ENCODE measurements at regions not wholly inside any gene's neighbourhood (a gene's known extent, or its start where the extent isn't known, plus 50 kb on each side); places are given as distances from the start of the nearest gene placed in this dataset.

GRCh38 chr9:117564839-117565238 lies 139.4 kb upstream of the TLR4 start:
- Histone ChIP-seq H3K36me3 (ENCODE audit: control insufficient read depth in 2 of 2, extremely low read depth in 1 of 2, insufficient read depth in 2 of 2, low read length in 2 of 2) (no peaks in the 10 kb centered on the region), H3K4me1 (ENCODE audit: control insufficient read depth, extremely low read depth, insufficient read depth, low read length) (no peaks in the 10 kb centered on the region), H3K9me1 (replicated peaks; ENCODE audit: control insufficient read depth, extremely low read depth, insufficient read depth, low read length) (no peaks in the 10 kb centered on the region), H2AFZ (ENCODE audit: low read depth, low read length) (no peak overlapping the region), H3K79me2 (ENCODE audit: control insufficient read depth, insufficient read depth, low read length) (no peaks in the 10 kb centered on the region), H3K27me3 (ENCODE audit: control insufficient read depth in 2 of 2, insufficient read depth in 2 of 2, low read length in 2 of 2) (no peaks in the 10 kb centered on the region), H3K4me3 (replicated peaks in 1 of 3; ENCODE audit: insufficient read depth in 1 of 3, low read depth in 1 of 3, low read length in 3 of 3) (no peak overlapping the region), H4K20me1 (replicated peaks; ENCODE audit: control insufficient read depth, extremely low read depth, insufficient read depth, low read length) (no peaks in the 10 kb centered on the region), H3K27ac (ENCODE audit: insufficient read depth, low read depth, low read length) (no peak overlapping the region), H3K9ac (replicated peaks; ENCODE audit: extremely low read depth, insufficient read depth, low read length) (no peak overlapping the region), H3K4me2 (ENCODE audit: insufficient read depth, low read length) (no peak overlapping the region), H3K9me3 (replicated peaks; ENCODE audit: control insufficient read depth, insufficient read depth, low read length) (no peaks in the 10 kb centered on the region)
- intact Hi-C loops (cut with micrococcal nuclease): no loop called here
- no TSS peak for BruUV-seq (replicated peaks)
- dilution Hi-C loops (cut with MboI; ENCODE audit: extremely low pct_ligation_motif_present, low sequenced_read_pairs): no loop called here
- FAIRE-seq: no peak
- POLR2A ChIA-PET: no interaction called here
- TF ChIP-seq EZH2 (IDR thresholded peaks at IDR 0.05; ENCODE audit: borderline replicate concordance, low read depth, low read length, severe bottlenecking) (no peak), GATA2 (IDR thresholded peaks at IDR 0.05; ENCODE audit: insufficient read depth, insufficient read length, low read depth, low read length) (no peak), FOS (IDR thresholded peaks at IDR 0.05; ENCODE audit: borderline replicate concordance, insufficient read depth, low read length) (no peak)
- CTCF ChIA-PET: interaction anchor here (1.3 kb wide), 1 partner anchor 76 kb away, joined by 3 read pairs; no protein-coding TSS in a partner anchor
- DNase-seq (ENCODE audit: low read depth, low spot score): no peak

GRCh38 chr9:117561761-117562160 lies 142.4 kb upstream of the TLR4 start:
- FAIRE-seq: no peak
- POLR2A ChIA-PET: no interaction called here

More at GRCh38 chr9:117561761-117562160, 142.4 kb upstream of the TLR4 start:
- H3K4me3 ChIP-seq (replicated peaks in 1 of 3; ENCODE audit: insufficient read depth in 1 of 3, low read depth in 1 of 3, low read length in 3 of 3): no peak overlapping the region
- TF ChIP-seq POLR2AphosphoS5 (IDR thresholded peaks at IDR 0.05; ENCODE audit: insufficient read depth, low read depth, low read length): no peak
- no peak for TF ChIP-seq MYC (IDR thresholded peaks at IDR 0.05; ENCODE audit: low read depth, low read length)
- no peak for TF ChIP-seq POLR2A (IDR thresholded peaks at IDR 0.05; ENCODE audit: low read depth, low read length)
- TF ChIP-seq GATA2 (IDR thresholded peaks at IDR 0.05; ENCODE audit: insufficient read depth, insufficient read length, low read depth, low read length): no peak
- TF ChIP-seq CTCF (IDR thresholded peaks at IDR 0.05; ENCODE audit: extremely low read depth in 1 of 2, insufficient read depth in 1 of 2, low read depth in 1 of 2, low read length in 2 of 2): no peak
- no peak for TF ChIP-seq EZH2 (IDR thresholded peaks at IDR 0.05; ENCODE audit: borderline replicate concordance, low read depth, low read length, severe bottlenecking)
- no peak for TF ChIP-seq JUN (IDR thresholded peaks at IDR 0.05; ENCODE audit: borderline replicate concordance, insufficient read depth, insufficient read length, low read depth)
- no peak for TF ChIP-seq MAX (IDR thresholded peaks at IDR 0.05; ENCODE audit: insufficient read depth, insufficient read length)
- no peak for TF ChIP-seq FOS (IDR thresholded peaks at IDR 0.05; ENCODE audit: borderline replicate concordance, insufficient read depth, low read length)
- intact Hi-C loops (cut with micrococcal nuclease): no loop called here
- no TSS peak for BruUV-seq (replicated peaks)
- H3K27me3 ChIP-seq (ENCODE audit: control insufficient read depth in 2 of 2, insufficient read depth in 2 of 2, low read length in 2 of 2): no peaks in the 10 kb centered on the region
- H3K4me2 ChIP-seq (ENCODE audit: insufficient read depth, low read length): no peak overlapping the region
- no peak overlapping the region for H2AFZ ChIP-seq (ENCODE audit: low read depth, low read length)
- H3K4me1 ChIP-seq (ENCODE audit: control insufficient read depth, extremely low read depth, insufficient read depth, low read length): no peaks in the 10 kb centered on the region
- no peak overlapping the region for H3K27ac ChIP-seq (ENCODE audit: insufficient read depth, low read depth, low read length)
- H3K36me3 ChIP-seq (ENCODE audit: control insufficient read depth in 2 of 2, extremely low read depth in 1 of 2, insufficient read depth in 2 of 2, low read length in 2 of 2): no peaks in the 10 kb centered on the region
- no peak for DNase-seq (ENCODE audit: low read depth, low spot score)
- H3K79me2 ChIP-seq (ENCODE audit: control insufficient read depth, insufficient read depth, low read length): no peaks in the 10 kb centered on the region
- no peaks in the 10 kb centered on the region for H3K9me1 ChIP-seq (replicated peaks; ENCODE audit: control insufficient read depth, extremely low read depth, insufficient read depth, low read length)
- dilution Hi-C loops (cut with MboI; ENCODE audit: extremely low pct_ligation_motif_present, low sequenced_read_pairs): no loop called here
- H3K9me3 ChIP-seq (replicated peaks; ENCODE audit: control insufficient read depth, insufficient read depth, low read length): no peaks in the 10 kb centered on the region
- H3K9ac ChIP-seq (replicated peaks; ENCODE audit: extremely low read depth, insufficient read depth, low read length): no peak overlapping the region
- CTCF ChIA-PET: no interaction called here
- no peaks in the 10 kb centered on the region for H4K20me1 ChIP-seq (replicated peaks; ENCODE audit: control insufficient read depth, extremely low read depth, insufficient read depth, low read length)
